GM12878 (cell line): ENCODE measurements at regions not wholly inside any gene's neighbourhood (a gene's known extent, or its start where the extent isn't known, plus 50 kb on each side); places are given as distances from the start of the nearest gene placed in this dataset.

Experiments
- ATAC-seq: fragments of 200-7000 bp; cut with Tn5 transposase; 3 replicates; pipeline ENCODE4 v1.9.1; 2020; ENCODE audit warnings: mild to moderate bottlenecking, moderate library complexity
- BruUV-seq: library from RNA; stranded (reverse); fragments of 400-500 nt; replicated peaks from 2 replicates; lab custom pipeline; 2021; lab: Mats Ljungman, UMichigan
- CTCF ChIA-PET: fragments of 300-600 bp; sonication (Branson Sonifier 250); formaldehyde crosslinking; extraction: SDS; loops from one replicate; lab custom pipeline; 2021; ENCODE audit warnings: inconsistent platforms; lab: Yijun Ruan, JAX
- POLR2A ChIA-PET: fragments of 350-600 bp; formaldehyde crosslinking; extraction: SDS; loops from one replicate; lab custom pipeline; 2021; ENCODE audit warnings: inconsistent platforms; lab: Charles Lee
- RAD21 ChIA-PET: fragments of 300-600 bp; sonication (Branson Sonifier 250); formaldehyde crosslinking; loops from one replicate; lab custom pipeline; 2023; ENCODE audit warnings: antibody characterized with exemption; ENCODE audit not compliant: unreplicated experiment; lab: Charles Lee
- SMC1A ChIA-PET: fragments of 300-600 bp; sonication (Branson Sonifier 250); formaldehyde crosslinking; loops from one replicate; lab custom pipeline; 2023; ENCODE audit not compliant: unreplicated experiment, uncharacterized antibody; lab: Charles Lee
- DNase-seq: peaks from one replicate; pipeline ENCODE4 v3.0.0-alpha.2; 2011; ENCODE audit warnings: low read depth, low spot score
- FAIRE-seq: peaks from 3 replicates; lab custom pipeline; 2011; peaks lifted over from hg19 to GRCh38; lab: Jason Lieb, UNC
- H2AFZ ChIP-seq: 2 replicates; pipeline ENCODE4 v1.6.0; 2011; ENCODE audit warnings: low read depth, low read length, control low read depth; ENCODE audit not compliant: control insufficient read depth
- H3K27ac ChIP-seq: 2 replicates; pipeline ENCODE4 v1.5.1; 2011; ENCODE audit warnings: control low read depth; ENCODE audit not compliant: control insufficient read depth, insufficient read depth
- H3K27me3 ChIP-seq, 2 experiments: replicated peaks in 1 of 2; 2 replicates each; pipeline versions ENCODE4 v1.6.0 to v1.6.1; 2011; ENCODE audit warnings: low read length in 1 of 2; ENCODE audit not compliant: control insufficient read depth in 2 of 2, insufficient read depth in 2 of 2
- H3K36me3 ChIP-seq, 2 experiments: 2 replicates each; pipeline ENCODE4 v1.5.1; 2011; ENCODE audit warnings: low read length in 1 of 2; ENCODE audit not compliant: control insufficient read depth in 2 of 2, insufficient read depth in 2 of 2
- H3K4me1 ChIP-seq: 2 replicates; pipeline ENCODE4 v1.6.1; 2011; ENCODE audit warnings: mild to moderate bottlenecking, low read length, moderate library complexity, mixed read lengths; ENCODE audit not compliant: control insufficient read depth, insufficient read depth
- H3K4me2 ChIP-seq: 2 replicates; pipeline ENCODE4 v1.6.0; 2011; ENCODE audit warnings: control low read depth; ENCODE audit not compliant: control insufficient read depth, insufficient read depth
- H3K4me3 ChIP-seq: fragments of 200-600 bp; sonication (generic); 2 replicates; pipeline ENCODE4 v1.5.1; 2016
- H3K79me2 ChIP-seq: 2 replicates; pipeline ENCODE4 v1.6.0; 2011; ENCODE audit warnings: low read length; ENCODE audit not compliant: control insufficient read depth, insufficient read depth
- H3K9ac ChIP-seq: 2 replicates; pipeline ENCODE4 v1.8.0; 2011; ENCODE audit warnings: low read length, control low read depth, mixed read lengths; ENCODE audit not compliant: control insufficient read depth, insufficient read depth
- H3K9me3 ChIP-seq: replicated peaks from 3 replicates; pipeline ENCODE4 v1.5.1; 2011; ENCODE audit warnings: mild to moderate bottlenecking, low read length; ENCODE audit not compliant: control insufficient read depth, insufficient read depth
- H4K20me1 ChIP-seq: 2 replicates; pipeline ENCODE4 v1.6.0; 2011; ENCODE audit not compliant: control insufficient read depth, insufficient read depth
- CUX1 ChIP-seq: IDR thresholded peaks from 2 replicates; pipeline ENCODE4 v1.6.1; 2012; ENCODE audit warnings: improper control_type of control experiment, low read depth, low read length; ENCODE audit not compliant: insufficient replicate concordance
- IKZF2 ChIP-seq, 2 experiments: fragments of 450-650 bp; IDR thresholded peaks; 2 replicates each; pipeline ENCODE4 v1.6.1; 2017; ENCODE audit warnings: mild to moderate bottlenecking in 2 of 2, moderate library complexity in 2 of 2
- IRF3 ChIP-seq: fragments of 450-650 bp; IDR thresholded peaks from 2 replicates; pipeline ENCODE4 v1.6.1; 2014; ENCODE audit warnings: mild to moderate bottlenecking
- SIX5 ChIP-seq: IDR thresholded peaks from 2 replicates; pipeline ENCODE4 v1.6.1; 2011; ENCODE audit warnings: mild to moderate bottlenecking, low read depth, low read length, moderate library complexity; ENCODE audit not compliant: severe bottlenecking
- SMAD5 ChIP-seq: IDR thresholded peaks from 2 replicates; pipeline ENCODE4 v1.6.1; 2016; ENCODE audit warnings: antibody characterized with exemption, low read depth
- USF2 ChIP-seq: IDR thresholded peaks from 2 replicates; pipeline ENCODE4 v1.6.1; 2011; ENCODE audit warnings: low read depth, low read length, improper control_type of control experiment, borderline replicate concordance
- ZNF217 ChIP-seq: fragments of 450-650 bp; IDR thresholded peaks from 2 replicates; pipeline ENCODE4 v1.6.1; 2017; ENCODE audit warnings: antibody characterized with exemption, mild to moderate bottlenecking
- WGBS: methylation state at CpG from one replicate; pipeline ENCODE4 v1.1.6; 2016; ENCODE audit warnings: low lambda C conversion rate; ENCODE audit not compliant: insufficient replicate concordance, insufficient coverage; ENCODE audit errors: missing lambda C conversion rate; 5-methylcytosine and 5-hydroxymethylcytosine counted together
- in situ Hi-C: fragments of 300-500 bp; cut with MboI; formaldehyde crosslinking; loops from 9 replicates; pipeline ENCODE4 v1.14.3; 2018; ENCODE audit warnings: mixed read lengths
- intact Hi-C: fragments of 100-400 bp; cut with micrococcal nuclease; formaldehyde crosslinking; loops from one replicate; pipeline ENCODE4 v1.14.2; 2022; ENCODE audit not compliant: unreplicated experiment

GRCh38 chr5:154573011-154573410, 95.0 kb upstream of the HAND1 start:
- Histone ChIP-seq H3K79me2 (no peaks in the 10 kb centered on the region), H3K4me3 (no peak overlapping the region), H3K36me3 (no peaks in the 10 kb centered on the region), H4K20me1 (no peaks in the 10 kb centered on the region), H3K4me1 (peaks cover 16% of the 10 kb centered on the region), H3K9ac (no peak overlapping the region), H3K27me3 (no peaks in the 10 kb centered on the region), H3K4me2 (no peak overlapping the region), H3K9me3 (no peaks in the 10 kb centered on the region), H2AFZ (no peak overlapping the region), H3K27ac (no peak overlapping the region)
- WGBS, result 69% methylated on average over 6 of the region's 6 CpGs
- ATAC-seq (no peak), DNase-seq (no peak), FAIRE-seq (no peak)
- ChIA-PET RAD21 (interaction anchor here (6.9 kb wide), 1 partner anchor 105 kb away, joined by 81 read pairs; no protein-coding TSS in a partner anchor), POLR2A (interaction anchor here (0.5 kb wide), 1 partner anchor 8 kb away, joined by 3 read pairs; no protein-coding TSS in a partner anchor), SMC1A (interaction anchor here (0.7 to 7.7 kb wide), 6 partner anchors 49 to 1263 kb away, joined by 3 to 90 read pairs (median 6); no protein-coding TSS in a partner anchor), CTCF (interaction anchor here (0.6 to 7.1 kb wide), 6 partner anchors 37 to 106 kb away, joined by 3 to 135 read pairs (median 15); no protein-coding TSS in a partner anchor)
- in situ Hi-C loops (no loop called here), intact Hi-C loops (no loop called here)
- BruUV-seq, result no TSS peak
- TF ChIP-seq SIX5 (no peak), USF2 (no peak), IRF3 (no peak), ZNF217 (no peak), CUX1 (no peak), SMAD5 (no peak), IKZF2 (IDR thresholded peaks at IDR 0.05) (no peak)
